ENCODE measurements at regions not wholly inside any gene's neighbourhood (a gene's known extent, or its start where the extent isn't known, plus 50 kb on each side); places are given as distances from the start of the nearest gene placed in this dataset.

DNA sequence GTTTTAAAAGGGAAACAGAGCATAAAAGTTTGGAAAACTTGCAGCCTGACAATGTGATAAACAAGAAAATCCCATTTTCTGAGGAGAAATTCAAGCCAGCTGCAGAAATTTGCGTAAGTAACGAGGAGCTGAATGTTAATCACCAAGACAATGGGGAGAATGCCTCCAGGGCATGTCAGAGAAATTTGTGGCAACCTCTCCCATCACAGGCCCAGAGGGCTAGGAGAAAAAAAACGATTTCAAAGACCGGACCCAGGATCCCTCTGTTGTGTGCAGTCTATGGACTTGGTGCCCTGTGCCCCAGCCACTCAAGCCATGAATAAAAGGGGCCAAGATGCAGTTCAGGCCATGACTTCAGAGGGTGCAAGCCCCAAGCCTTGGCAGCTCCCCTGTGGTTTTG lies 355.4 kb upstream of the NDST3 start:
- H3K4me1 ChIP-seq = no peaks in the 10 kb centered on the region
- TF ChIP-seq POLR2A (IDR thresholded peaks at IDR 0.05) = no peak
- TF ChIP-seq, protein P1, sequence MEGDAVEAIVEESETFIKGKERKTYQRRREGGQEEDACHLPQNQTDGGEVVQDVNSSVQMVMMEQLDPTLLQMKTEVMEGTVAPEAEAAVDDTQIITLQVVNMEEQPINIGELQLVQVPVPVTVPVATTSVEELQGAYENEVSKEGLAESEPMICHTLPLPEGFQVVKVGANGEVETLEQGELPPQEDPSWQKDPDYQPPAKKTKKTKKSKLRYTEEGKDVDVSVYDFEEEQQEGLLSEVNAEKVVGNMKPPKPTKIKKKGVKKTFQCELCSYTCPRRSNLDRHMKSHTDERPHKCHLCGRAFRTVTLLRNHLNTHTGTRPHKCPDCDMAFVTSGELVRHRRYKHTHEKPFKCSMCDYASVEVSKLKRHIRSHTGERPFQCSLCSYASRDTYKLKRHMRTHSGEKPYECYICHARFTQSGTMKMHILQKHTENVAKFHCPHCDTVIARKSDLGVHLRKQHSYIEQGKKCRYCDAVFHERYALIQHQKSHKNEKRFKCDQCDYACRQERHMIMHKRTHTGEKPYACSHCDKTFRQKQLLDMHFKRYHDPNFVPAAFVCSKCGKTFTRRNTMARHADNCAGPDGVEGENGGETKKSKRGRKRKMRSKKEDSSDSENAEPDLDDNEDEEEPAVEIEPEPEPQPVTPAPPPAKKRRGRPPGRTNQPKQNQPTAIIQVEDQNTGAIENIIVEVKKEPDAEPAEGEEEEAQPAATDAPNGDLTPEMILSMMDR (IDR thresholded peaks at IDR 0.05) = no peak
- H3K27me3 ChIP-seq = no peaks in the 10 kb centered on the region
- H3K27ac ChIP-seq = no peak overlapping the region
- peaks cover 0 to 16% (median 1%) of the 10 kb centered on the region in 12 donors for H3K9me3 ChIP-seq
- DNase-seq (no peak), ATAC-seq (no peak)
- 61 to 74% (median 71%) methylated on average over 4 of the region's 4 CpGs for WGBS, 4 donors
- intact Hi-C loops (cut with DNase I) = no loop called here
- H3K36me3 ChIP-seq = no peaks in the 10 kb centered on the region
- H3K4me3 ChIP-seq = no peak overlapping the region

DNA sequence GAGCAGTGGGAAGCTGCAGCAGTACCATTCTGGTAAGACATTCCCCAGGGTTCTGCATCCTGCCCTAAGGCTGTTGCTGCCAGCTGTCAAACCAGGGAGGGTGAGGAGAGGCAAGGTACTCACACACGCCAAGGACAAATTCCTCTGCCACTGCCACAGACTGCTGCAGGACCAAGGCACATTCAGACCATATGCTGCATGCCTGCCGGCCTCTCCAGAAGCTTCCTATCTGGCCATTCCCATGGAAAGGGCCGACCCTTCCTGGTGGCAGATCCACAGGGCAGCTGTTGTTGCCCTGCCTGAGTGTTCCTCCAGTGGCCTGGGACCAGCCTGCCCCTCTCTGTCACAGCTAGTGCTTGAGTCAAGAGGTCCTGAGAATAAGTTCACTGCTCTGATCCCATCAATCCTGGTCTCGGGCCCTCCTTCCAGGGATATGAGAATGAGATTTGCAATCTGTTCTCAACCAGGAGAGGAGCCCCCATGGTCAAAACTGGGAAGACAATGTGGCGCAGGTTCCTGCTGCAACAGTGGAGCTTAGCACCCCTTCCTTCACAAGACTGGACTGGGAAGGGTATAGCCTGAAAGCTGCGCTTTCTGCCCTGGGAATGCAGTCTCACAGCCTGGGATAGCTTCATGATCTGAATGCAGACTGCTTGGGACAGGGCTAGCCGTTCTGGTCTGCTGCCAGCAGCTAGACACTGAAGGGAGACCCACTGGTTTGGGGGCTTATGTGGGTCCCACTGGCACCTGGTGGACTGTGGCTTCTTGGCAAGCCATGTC lies 342.5 kb upstream of the NDST3 start:
- H3K27ac ChIP-seq = no peak overlapping the region
- DNase-seq = no peak
- TF ChIP-seq POLR2A (IDR thresholded peaks at IDR 0.05) = no peak
- TF ChIP-seq, protein P1 (IDR thresholded peaks at IDR 0.05) = no peak
- WGBS, 4 donors = 73 to 79% (median 76%) methylated on average over 6 to 7 of the region's 7 CpGs
- ATAC-seq = no peak
- H3K36me3 ChIP-seq = no peaks in the 10 kb centered on the region
- no peaks in the 10 kb centered on the region for H3K27me3 ChIP-seq
- H3K4me3 ChIP-seq = no peak overlapping the region
- intact Hi-C loops (cut with DNase I) = no loop called here
- peaks cover 0 to 16% (median 0%) of the 10 kb centered on the region in 12 donors for H3K9me3 ChIP-seq
- H3K4me1 ChIP-seq = no peaks in the 10 kb centered on the region

DNA sequence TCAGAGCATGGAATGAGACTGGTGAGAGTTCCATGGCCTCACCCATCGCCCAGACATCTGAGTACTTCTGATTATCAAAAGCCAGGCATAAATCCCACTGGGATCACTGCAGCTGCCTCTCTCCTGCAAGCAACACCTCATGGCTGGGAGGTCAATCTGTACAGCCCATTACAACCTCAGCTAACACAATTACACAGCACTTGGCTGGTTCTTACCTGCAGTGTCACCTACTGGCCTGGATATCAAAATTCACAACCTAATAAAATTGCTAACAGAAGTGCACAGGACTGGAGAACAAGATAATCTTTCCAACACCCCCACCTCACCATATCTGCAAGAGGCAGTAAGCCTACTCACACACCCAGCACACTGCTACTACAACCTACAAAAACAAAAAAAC lies 341.7 kb upstream of the NDST3 start:
- H3K4me3 ChIP-seq = no peak overlapping the region
- H3K9me3 ChIP-seq = peaks cover 0 to 16% (median 0%) of the 10 kb centered on the region in 12 donors
- no peaks in the 10 kb centered on the region for H3K36me3 ChIP-seq
- WGBS, 4 donors = 56 to 89% (median 67%) methylated on average over 1 of the region's 1 CpG; no CpG with 5 or more reads in 1 of the 4 donors
- DNase-seq (no peak), ATAC-seq (no peak)
- TF ChIP-seq POLR2A (IDR thresholded peaks at IDR 0.05) = no peak
- TF ChIP-seq, protein P1 (IDR thresholded peaks at IDR 0.05) = no peak
- intact Hi-C loops (cut with DNase I) = no loop called here
- H3K27me3 ChIP-seq = no peaks in the 10 kb centered on the region
- H3K4me1 ChIP-seq = no peaks in the 10 kb centered on the region
- no peak overlapping the region for H3K27ac ChIP-seq

DNA sequence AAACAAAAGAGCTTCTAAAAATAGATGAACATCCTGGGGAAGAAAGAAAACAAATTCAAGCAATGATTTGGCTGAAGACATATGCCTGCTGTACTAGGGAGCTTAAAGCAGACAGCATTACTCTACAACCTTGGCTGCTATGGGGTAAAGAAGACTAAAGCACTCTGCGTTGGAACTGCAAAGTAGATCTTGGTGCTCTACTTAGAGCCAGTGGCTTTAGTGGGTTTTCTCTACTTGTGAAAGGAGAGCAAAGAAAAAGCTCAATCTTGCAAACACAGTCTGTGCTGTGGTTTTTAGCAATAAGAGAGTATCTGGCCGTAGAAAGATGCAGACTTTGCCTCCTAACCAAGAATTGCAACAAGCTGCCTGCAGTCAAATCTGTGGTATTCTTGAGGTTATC lies 334.7 kb upstream of the NDST3 start:
- Histone ChIP-seq H3K4me3 (no peak overlapping the region), H3K4me1 (no peaks in the 10 kb centered on the region), H3K36me3 (no peaks in the 10 kb centered on the region), H3K27me3 (no peaks in the 10 kb centered on the region), H3K27ac (no peak overlapping the region), H3K9me3 (no peaks in the 10 kb centered on the region)
- WGBS, 4 donors = 78 to 85% (median 79%) methylated on average over 2 of the region's 2 CpGs
- intact Hi-C loops (cut with DNase I) = no loop called here
- TF ChIP-seq, protein P1 (IDR thresholded peaks at IDR 0.05) = no peak
- TF ChIP-seq POLR2A (IDR thresholded peaks at IDR 0.05) = no peak
- ATAC-seq (no peak), DNase-seq (no peak)
